ENCODE measurements at regions not wholly inside any gene's neighbourhood (a gene's known extent, or its start where the extent isn't known, plus 50 kb on each side); places are given as distances from the start of the nearest gene placed in this dataset.

DNA sequence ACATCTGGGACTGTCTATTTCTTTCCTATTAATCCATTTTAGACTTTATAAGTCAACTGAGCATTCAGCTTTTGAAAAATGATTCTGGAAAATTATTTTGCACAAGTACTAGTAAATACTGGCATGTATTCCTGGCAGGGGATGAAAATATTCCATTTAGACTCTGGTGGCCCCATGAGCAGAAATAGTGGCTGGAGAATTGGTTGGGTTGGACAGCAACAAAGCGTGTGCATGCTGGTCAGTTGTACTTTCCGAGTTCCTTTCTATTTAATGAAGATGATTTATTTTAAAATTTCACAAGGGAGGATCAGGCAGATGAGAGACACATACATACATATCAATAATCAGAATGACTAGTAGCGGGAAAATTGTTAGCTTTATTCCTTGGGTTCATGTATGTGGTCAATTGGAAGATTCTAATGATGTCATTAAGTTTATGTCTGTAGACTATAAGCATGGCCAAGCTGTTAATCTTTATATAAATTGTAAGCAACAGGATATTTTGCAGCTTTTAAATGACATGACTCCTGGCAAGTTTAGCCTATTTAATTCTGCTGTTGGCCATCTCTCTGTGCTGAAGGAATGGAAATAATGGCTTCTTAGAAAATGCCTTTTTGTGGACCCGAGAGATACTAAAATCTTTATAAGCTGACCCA, 541.6 kb downstream of the SLC4A3 start:
- TF ChIP-seq, protein P1, sequence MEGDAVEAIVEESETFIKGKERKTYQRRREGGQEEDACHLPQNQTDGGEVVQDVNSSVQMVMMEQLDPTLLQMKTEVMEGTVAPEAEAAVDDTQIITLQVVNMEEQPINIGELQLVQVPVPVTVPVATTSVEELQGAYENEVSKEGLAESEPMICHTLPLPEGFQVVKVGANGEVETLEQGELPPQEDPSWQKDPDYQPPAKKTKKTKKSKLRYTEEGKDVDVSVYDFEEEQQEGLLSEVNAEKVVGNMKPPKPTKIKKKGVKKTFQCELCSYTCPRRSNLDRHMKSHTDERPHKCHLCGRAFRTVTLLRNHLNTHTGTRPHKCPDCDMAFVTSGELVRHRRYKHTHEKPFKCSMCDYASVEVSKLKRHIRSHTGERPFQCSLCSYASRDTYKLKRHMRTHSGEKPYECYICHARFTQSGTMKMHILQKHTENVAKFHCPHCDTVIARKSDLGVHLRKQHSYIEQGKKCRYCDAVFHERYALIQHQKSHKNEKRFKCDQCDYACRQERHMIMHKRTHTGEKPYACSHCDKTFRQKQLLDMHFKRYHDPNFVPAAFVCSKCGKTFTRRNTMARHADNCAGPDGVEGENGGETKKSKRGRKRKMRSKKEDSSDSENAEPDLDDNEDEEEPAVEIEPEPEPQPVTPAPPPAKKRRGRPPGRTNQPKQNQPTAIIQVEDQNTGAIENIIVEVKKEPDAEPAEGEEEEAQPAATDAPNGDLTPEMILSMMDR (IDR thresholded peaks at IDR 0.05) = no peak
- no peak for TF ChIP-seq POLR2A (IDR thresholded peaks at IDR 0.05)
